NCI-H2081 (cell line): ENCODE measurements at regions not wholly inside any gene's neighbourhood (a gene's known extent, or its start where the extent isn't known, plus 50 kb on each side); places are given as distances from the start of the nearest gene placed in this dataset.

Source experiments
- DNase-seq, 2 experiments: peaks; one replicate each; lab custom pipeline; 2025; lab: John Stamatoyannopoulos, UW

- DNase-seq: no peak
These were observed 560.5 kb upstream of the ZNF717 start for GRCh38 chr3:76345878-76346277.

DNA sequence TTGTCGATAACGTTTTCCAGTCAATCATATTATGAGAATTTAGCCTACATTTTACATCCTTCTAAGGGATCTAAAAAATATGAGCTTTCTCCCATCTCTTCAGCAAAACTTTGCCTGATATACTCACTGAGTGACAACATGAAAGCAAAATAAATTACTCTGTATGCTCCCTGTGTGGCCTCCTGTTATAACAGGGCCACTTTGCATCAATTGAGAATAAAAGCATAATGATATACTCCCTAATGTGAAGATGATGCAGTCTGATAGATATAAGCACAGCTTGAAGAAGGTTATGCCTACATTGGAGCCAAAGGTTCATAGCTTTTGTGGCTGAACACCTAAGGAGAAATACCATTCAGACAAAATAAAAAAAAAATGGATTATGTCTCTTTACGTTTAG, 561.3 kb upstream of the ZNF717 start:
- no peak for DNase-seq

DNA sequence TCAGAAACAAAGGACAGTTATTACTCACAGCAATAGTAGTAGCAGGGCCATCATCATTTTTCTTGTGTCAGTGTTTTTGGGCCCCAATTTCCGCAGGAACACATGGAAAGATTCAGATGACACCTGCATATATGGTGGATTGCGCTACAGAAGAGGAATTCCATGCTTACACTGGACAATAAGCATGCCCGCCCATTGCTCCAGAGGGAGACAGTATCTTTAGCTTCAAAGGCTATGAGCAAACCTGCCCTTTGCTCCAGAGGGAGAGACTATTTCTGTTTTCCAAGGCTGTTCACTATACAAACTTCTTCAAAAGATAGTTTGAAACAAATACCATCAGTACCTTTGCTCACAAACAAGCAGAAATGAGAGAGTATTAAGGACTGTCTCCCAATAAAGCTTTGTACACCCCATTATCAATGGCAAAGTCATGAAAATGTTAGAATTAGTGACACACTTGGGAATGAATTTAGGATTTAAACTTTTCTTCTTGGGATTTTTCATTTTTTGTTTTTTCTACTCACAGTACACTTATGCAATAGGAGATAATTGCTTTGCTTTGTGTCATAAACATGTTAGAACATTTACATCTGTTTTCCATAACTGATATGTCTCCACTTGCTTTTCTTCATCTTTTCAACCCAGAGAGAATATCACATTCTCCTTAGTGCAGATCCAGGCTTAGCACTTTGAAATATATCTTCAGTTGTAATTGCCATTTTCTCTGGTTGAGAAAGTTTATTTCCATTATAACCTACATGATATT, 564.5 kb upstream of the ZNF717 start:
- DNase-seq: no peak

DNA sequence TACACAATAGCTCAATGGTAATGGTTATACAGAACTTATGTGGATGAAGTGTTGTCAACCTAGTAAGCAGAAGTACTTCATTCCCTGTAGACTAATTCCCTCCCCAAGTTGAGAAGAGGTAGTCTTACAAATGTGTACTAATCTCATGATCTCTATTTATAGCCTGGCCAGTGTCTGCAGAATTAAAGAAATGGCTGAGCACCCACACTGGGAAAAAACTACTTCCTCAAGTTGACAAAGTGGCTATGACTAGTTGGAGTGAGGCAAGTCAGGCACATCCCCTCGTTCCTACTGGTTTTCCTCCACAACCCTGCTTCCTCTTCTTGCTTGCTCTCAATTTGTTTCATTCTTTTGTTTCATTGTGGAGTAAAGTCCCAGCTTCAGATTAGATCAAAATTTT, 566.7 kb upstream of the ZNF717 start:
- no peak for DNase-seq

GRCh38 chr3:76352511-76353284, 567.3 kb upstream of the ZNF717 start:
- no peak for DNase-seq

DNA sequence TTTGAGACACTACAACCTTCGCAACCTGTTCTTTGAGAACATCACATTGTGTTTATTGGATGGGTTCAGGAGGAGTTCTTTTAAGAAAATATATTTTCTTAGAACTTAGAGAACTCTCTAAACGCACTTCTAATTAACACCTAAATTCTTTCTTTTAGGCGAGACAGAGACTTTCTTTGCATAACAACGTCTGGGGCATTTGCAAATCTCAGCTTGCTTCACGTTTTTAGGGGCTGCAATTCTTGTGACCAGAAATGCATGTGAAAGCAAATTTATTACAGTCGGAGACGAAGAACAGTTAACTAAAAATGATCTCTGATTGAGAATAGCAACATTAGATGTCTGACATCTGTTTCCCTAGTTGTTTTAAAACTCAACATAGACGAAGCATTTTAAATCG, 568.3 kb upstream of the ZNF717 start:
- DNase-seq: no peak

DNA sequence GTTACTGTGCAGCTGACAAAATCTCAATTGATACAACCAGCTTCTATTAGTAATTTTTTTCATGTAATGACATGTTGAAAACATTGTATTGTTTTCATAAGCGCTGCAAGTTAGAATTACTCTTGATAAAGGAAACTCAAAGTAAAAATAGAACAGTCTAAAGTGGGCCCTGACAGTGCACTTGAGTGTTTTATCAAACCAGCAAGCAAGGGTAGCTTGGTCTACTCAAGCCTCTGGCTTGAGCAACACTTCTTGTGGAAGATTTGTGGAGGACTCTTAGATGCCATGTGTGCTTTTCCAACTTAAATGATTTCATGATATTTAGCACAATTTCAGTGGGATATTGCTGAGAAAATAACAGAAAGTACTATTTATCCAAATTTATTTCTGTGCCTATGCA, 575.7 kb upstream of the ZNF717 start:
- no peak for DNase-seq

GRCh38 chr3:76362643-76363042, 577.3 kb upstream of the ZNF717 start:
- DNase-seq: no peak

GRCh38 chr3:76365275-76365674, 579.9 kb upstream of the ZNF717 start:
- DNase-seq: no peak

GRCh38 chr3:76367281-76367680, 581.9 kb upstream of the ZNF717 start:
- no peak for DNase-seq

- no peak for DNase-seq
These were observed 583.8 kb upstream of the ZNF717 start for GRCh38 chr3:76369170-76369569.

DNA sequence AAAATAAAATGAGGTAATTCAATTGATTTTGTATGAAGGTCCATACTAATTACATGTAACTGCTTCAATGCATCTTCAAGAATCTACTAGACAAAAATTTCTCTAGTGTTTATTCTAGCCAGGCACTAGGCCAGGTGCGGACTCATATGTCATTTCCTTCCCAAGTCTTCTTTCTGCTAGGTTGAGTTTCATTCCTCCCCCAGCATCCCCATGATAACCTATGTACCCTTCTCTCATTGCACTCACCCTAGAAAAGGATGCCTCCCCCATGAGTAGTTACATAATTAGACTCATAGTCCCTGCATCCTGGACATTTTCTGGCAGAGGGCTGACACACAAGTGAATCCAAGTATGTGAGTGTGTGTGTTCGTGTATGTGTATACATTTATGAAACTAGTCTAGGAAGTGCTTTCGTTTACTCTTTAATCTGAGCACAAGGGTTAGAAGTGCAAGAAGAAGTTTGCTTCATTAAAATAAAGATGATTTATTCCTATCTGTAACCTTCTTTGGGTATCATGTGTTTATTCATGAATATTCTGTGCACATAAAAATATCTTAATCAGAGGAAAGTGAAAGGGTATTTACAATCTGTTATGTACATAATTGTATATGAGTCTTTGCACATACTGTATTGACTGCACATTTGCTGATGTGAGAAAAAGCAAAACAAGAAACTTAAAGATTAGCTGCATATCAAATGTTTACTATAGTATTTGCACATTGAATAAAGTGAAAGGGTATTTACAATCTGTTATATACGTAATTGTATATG, 585.6 kb upstream of the ZNF717 start:
- peak in 1 of 2 experiments; percentile 1 for DNase-seq

GRCh38 chr3:76372497-76372896, 587.1 kb upstream of the ZNF717 start:
- no peak for DNase-seq

DNA sequence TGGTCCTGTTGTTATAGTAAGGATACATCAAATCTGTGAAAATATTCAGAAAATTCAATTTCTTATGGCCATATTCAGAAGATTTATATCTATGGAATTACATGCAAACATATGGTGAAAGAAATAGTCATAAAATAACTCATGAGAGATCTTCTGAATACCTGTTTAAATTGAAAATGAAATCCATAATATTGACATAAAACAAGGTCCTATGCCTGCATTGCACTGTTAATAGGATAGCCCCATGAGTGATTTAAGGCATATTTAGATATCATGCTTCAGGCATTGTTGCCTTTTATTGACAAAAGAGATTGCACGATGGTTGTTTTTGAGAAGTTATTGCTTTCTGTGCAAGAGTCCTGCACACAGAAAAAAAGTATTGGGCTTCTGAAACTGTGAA, 591.7 kb upstream of the ZNF717 start:
- DNase-seq: no peak

DNA sequence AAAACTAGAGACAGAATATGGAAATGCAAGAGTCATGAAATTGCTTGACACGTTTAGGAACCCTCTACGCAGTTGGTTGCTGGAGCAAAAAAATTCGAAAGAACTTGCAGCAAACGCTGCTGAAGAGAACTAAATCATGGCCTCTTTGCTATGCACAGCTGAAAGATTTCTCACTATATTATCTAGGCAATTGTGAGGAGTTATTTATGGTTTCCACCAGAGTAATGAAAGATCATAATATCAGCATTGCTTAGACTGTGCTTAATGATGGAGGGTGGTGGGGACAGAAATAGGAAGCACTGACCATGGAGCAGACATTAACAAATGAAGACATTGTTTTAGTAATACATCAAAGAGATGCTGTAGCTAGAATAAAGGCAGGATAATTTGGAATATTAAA, 593.4 kb upstream of the ZNF717 start:
- DNase-seq: no peak

DNA sequence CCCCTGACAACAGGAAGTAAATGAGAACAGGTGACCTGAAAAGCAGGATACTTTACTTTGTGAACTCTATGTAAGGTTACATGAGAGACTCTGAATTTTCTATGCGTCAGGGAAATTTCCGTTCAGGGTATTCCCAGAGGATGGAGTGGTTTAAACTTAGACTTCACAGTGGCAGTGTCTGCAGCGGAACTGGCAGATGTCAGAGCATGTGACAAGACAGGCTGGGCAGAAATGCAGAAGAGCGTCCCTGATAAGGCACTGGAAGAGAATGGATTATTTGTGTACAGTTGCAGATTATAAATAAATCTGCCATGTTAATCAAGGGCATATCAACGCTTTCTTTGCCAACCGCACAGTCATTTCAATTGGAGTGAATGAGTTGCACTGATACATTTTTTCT, 598.4 kb upstream of the ZNF717 start:
- no peak for DNase-seq

GRCh38 chr3:76387000-76387399, 601.7 kb upstream of the ZNF717 start:
- no peak for DNase-seq

DNA sequence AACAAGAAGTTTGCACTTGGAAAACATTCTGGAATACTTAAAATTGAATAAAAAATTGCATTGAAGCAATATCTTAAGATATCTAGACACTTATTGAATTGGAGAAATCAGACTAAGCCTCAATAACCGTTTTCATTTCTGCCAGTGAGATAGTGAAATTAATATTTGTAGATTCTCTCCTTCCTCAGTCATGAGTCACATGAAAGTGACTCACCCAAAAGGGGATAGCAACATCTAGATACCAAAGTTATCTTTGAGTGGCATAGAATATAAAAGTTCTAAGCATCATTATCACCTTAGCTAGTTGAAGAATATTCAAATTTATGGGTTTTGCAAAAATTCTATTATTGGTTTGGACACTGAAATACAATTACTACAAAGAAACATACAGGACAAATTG, 614.8 kb upstream of the ZNF717 start:
- DNase-seq: no peak

- no peak for DNase-seq
These were observed 617.6 kb upstream of the ZNF717 start for GRCh38 chr3:76402926-76403325.

DNA sequence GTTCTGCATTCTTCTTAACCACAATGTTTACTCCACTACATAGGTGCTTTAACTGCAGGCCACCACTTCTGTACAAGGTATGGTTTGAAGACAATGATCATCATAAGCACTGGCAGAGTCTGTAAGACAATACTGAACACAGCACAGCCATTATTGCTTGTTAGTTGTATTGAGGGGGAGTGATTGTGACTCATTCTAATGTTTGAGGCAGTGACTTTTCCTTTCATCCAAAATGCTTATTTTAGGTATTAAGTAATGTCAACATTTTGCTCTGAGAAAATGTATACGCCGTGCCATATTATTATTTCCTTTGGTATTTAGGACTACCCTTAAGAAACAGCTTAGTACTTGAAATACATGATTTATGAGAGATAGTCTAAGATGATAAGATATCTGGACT, 618.2 kb upstream of the ZNF717 start:
- peak in 1 of 2 experiments; percentile 3 for DNase-seq

GRCh38 chr3:76405196-76405595, 619.8 kb upstream of the ZNF717 start:
- DNase-seq: no peak

DNA sequence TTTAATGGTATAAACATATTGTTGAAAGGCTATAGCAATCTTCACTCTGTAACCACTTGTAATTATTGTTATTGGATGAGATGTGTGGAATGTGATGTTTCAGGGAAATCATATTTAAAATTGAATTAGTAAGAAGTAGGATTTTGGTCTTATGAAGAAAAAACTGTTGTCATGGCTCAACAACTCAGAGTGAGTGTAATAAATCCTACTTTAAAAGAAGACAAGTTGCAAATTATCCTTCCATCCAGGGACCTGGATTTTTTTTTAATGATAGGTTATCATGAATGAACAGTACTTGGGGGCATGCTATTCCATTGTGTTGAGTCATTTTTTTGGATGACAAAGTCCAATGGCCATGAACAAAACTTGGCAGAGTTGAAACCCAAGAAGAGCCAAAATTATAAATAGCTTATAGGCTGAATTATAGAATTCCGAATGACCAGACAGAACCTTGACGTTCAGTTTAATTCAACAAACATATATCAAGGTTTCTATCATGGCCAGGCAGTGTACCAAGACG, 625.5 kb upstream of the ZNF717 start:
- peak in 1 of 2 experiments; percentile 1 for DNase-seq

GRCh38 chr3:76415384-76415783, 624.5 kb upstream of the ROBO2 start:
- DNase-seq: no peak
